ENCODE measurements at regions not wholly inside any gene's neighbourhood (a gene's known extent, or its start where the extent isn't known, plus 50 kb on each side); places are given as distances from the start of the nearest gene placed in this dataset.

DNA sequence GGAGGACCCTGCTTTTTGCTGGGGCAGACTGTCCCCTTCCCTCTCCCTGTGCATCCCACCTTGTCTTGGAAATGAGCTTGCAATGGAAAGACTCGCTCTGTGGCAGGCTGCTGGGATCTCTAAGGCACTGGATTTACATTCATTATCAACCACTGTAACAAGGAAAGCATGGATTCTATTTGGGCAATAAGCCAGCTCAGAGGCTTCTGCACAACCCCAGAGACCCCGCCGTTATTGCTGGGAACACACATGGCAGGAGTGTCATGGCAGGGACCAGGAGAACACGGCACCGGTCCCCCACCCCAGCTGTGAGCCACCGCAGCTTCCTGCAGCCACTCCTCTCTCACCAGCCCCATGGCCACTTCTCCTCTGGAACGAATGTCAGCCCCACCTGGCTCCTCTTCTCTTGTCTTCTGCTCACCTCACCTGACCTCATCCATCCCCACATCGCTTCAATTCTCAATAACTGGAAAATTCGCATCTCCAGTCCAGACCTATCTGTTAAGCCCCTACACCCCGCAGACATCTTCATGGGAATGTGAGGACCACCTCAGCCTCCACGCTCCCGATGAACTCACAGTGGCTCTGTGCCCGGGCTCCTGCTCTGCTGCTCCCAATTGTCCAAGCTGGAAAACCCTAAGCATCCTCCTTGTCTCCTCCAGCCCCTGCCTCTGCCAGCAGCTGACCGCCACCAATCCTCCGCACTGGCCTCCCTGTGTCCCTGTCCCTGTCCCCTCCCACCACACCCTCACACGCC lies 181.5 kb downstream of the USP12 start:
- in situ Hi-C loops (cut with HindIII; ENCODE audit: low sequenced_read_pairs): no loop called here

GRCh38 chr13:26989261-26989956 lies 182.2 kb downstream of the USP12 start:
- in situ Hi-C loops (cut with HindIII; ENCODE audit: low sequenced_read_pairs): no loop called here

DNA sequence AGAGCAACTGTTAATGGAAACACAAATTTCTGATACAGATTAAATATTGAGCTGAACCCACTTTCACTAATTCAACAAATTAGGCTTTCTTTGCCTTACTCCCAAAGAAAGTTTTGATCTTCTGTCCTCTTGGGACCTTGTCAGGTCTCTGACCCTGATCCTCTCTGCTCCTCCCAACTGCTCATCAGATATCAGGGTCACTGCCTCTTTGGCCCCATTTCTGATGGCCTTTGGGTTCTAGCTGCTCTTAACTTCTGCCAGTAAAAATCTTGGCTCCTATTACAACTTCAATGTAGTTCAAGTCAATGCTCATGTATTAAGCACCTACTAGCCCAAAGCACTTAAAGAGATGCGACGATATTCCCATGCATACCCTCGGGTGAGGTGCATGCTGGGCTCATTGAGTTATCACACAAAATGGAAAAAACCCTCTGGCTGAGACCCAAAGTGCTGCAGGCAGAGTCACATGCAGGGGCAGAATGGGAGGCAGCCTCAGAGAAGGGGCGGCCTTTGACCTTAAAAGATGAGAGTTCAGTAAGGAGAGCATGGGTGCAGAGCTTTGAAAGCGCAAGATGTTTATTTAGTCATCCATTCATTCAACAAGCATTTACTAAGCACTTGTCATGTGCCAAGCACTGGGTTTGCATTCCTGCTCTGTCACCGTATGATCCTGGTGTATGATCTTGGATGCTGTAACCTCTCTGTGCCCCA lies 183.4 kb downstream of the USP12 start:
- in situ Hi-C loops (cut with HindIII; ENCODE audit: low sequenced_read_pairs): no loop called here

GRCh38 chr13:26987486-26988013 lies 184.1 kb downstream of the USP12 start:
- in situ Hi-C loops (cut with HindIII; ENCODE audit: low sequenced_read_pairs): no loop called here

DNA sequence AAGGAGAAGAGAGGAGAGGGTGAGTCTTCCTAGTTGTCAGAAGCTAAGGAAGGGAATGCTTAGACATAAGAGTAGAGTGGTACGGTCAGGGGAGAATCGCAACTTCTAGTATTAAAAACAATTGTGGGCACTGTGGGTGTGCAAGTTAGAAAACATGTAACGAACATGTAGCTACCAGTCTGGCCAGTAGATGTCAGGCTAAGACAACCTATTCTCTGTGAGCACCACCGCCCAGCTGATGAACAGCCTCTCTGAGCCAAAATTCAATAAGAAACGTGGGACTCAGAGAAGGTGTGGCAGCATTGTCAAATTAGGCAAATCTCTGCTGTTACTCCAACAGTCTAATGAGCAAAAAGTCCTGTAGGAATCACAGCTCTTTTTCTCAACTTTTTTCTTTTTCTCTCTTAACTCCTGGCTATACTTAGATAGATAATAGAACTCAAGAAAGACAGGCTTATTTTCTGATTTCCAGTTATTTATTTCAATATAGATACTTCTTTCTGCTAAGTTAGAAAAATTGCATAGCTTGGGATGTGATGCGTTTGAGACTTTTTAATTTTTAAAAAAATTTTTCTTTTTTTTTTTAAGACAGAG lies 186.2 kb downstream of the USP12 start:
- in situ Hi-C loops (cut with HindIII; ENCODE audit: low sequenced_read_pairs): no loop called here

GRCh38 chr13:26984337-26984736 lies 187.3 kb downstream of the USP12 start:
- in situ Hi-C loops (cut with HindIII; ENCODE audit: low sequenced_read_pairs): no loop called here

- in situ Hi-C loops (cut with HindIII; ENCODE audit: low sequenced_read_pairs): no loop called here
Measured at GRCh38 chr13:26983543-26984320, 187.9 kb downstream of the USP12 start.

- in situ Hi-C loops (cut with HindIII; ENCODE audit: low sequenced_read_pairs): no loop called here
Measured at GRCh38 chr13:26980099-26981031, 191.2 kb downstream of the USP12 start.

GRCh38 chr13:26979334-26979733 lies 192.3 kb downstream of the USP12 start:
- in situ Hi-C loops (cut with HindIII; ENCODE audit: low sequenced_read_pairs): no loop called here

- in situ Hi-C loops (cut with HindIII; ENCODE audit: low sequenced_read_pairs): no loop called here
Measured at GRCh38 chr13:26978081-26978860, 193.3 kb downstream of the USP12 start.

- in situ Hi-C loops (cut with HindIII; ENCODE audit: low sequenced_read_pairs): no loop called here
Measured at GRCh38 chr13:26977541-26977940, 194.1 kb downstream of the USP12 start.

- in situ Hi-C loops (cut with HindIII; ENCODE audit: low sequenced_read_pairs): no loop called here
Measured at GRCh38 chr13:26976313-26976712, 195.3 kb downstream of the USP12 start.

DNA sequence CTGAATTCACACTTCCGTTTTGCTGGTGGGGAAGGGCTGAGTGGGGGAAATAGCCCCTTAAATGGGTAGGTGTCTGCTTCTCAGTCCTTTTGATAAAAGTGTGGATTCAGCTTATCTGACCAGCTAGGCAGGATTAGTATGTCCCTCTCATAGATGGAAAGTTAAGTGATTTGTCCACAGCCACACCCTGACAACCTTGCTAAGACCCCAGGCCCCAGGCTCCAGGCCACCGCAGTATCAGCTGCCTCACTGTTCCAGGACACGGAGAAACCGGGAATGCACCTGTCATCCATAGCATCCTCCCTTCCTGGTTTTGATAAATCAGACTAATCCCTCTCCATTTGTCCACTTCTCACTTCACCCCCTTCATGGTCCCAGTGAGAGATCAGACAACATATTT lies 197.7 kb downstream of the USP12 start:
- in situ Hi-C loops (cut with HindIII; ENCODE audit: low sequenced_read_pairs): no loop called here

- in situ Hi-C loops (cut with HindIII; ENCODE audit: low sequenced_read_pairs): no loop called here
Measured at GRCh38 chr13:26973295-26973694, 198.3 kb downstream of the USP12 start.

DNA sequence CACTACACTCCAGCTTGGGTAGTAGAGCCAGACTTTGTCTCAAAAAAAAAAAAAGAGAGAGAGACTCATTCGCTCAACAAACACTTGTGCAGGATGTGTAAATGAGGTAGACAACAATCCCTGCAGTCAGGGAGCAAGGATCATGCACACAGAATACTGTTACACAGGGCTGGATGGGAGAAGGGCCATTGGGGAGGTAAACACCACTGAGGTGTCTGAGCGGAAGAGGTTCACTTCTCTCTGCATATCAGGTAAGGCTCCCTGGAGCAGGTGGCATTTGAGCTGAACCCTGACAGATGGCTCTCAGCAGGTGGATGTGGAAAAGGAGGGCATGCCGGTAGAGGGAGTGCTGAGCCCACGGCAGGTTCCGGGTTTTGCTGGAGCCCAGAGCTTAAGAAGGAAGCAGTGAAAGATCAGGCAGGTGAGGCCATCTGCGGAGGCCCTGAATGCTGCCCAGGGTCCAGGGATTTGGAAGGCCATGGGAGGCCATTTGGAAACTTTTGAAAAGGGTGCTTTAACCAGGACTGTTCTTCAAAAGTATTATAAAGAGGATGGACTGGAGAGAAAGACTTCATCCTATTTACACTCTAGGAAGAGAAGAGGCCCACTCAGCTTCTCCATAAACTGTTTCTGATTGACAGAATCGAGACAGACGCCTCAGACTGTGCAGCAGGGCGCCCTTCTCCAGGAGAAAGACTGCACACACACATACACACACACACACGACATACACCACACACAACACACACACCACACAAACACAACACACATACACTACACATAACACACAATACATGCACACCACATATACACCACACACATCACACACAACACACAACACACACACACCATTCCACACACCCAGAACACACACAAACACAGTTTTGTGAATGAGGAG lies 199.4 kb downstream of the USP12 start:
- in situ Hi-C loops (cut with HindIII; ENCODE audit: low sequenced_read_pairs): no loop called here

- in situ Hi-C loops (cut with HindIII; ENCODE audit: low sequenced_read_pairs): no loop called here
Measured at GRCh38 chr13:26968431-26969341, 202.9 kb downstream of the USP12 start.
